B cell (primary cell): ENCODE measurements at regions not wholly inside any gene's neighbourhood (a gene's known extent, or its start where the extent isn't known, plus 50 kb on each side); places are given as distances from the start of the nearest gene placed in this dataset.

Experiments
- EZH2 ChIP-seq: IDR thresholded peaks from 2 replicates; pipeline ENCODE4 v1.6.1; 2012; ENCODE audit warnings: borderline replicate concordance, low read depth, mild to moderate bottlenecking, moderate library complexity, low read length; ENCODE audit not compliant: insufficient read depth, poor library complexity, severe bottlenecking
- TF ChIP-seq, protein P1 (sequence below): fragments of 200-600 bp; IDR thresholded peaks from one replicate; pipeline ENCODE4 v1.8.0; 2022; ENCODE audit warnings: antibody characterized with exemption, mild to moderate bottlenecking

DNA sequence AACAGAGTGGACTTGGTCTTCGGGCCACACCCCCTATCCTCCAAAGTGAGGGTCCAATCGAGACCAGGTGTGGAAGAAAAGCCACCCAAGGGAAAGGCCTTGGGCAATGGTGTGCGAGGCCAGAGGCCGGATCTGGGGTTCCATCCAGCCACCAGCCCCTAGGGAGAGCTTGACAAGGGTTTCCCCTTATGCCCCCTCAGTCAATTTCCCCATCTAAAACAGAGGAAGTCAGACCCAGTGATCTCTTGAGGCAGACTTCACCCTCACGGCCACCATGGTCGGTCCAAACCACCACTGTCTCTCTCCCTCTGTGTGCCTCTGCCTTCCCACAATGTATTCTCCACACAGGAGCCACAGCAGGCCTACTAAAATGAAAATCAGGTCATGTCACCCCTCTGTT lies 82.9 kb downstream of the C5orf15 start:
- TF ChIP-seq, protein P1, sequence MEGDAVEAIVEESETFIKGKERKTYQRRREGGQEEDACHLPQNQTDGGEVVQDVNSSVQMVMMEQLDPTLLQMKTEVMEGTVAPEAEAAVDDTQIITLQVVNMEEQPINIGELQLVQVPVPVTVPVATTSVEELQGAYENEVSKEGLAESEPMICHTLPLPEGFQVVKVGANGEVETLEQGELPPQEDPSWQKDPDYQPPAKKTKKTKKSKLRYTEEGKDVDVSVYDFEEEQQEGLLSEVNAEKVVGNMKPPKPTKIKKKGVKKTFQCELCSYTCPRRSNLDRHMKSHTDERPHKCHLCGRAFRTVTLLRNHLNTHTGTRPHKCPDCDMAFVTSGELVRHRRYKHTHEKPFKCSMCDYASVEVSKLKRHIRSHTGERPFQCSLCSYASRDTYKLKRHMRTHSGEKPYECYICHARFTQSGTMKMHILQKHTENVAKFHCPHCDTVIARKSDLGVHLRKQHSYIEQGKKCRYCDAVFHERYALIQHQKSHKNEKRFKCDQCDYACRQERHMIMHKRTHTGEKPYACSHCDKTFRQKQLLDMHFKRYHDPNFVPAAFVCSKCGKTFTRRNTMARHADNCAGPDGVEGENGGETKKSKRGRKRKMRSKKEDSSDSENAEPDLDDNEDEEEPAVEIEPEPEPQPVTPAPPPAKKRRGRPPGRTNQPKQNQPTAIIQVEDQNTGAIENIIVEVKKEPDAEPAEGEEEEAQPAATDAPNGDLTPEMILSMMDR = no peak
- no peak for TF ChIP-seq EZH2
